Astrocyte (in vitro differentiated cells and primary cell): ENCODE measurements at regions not wholly inside any gene's neighbourhood (a gene's known extent, or its start where the extent isn't known, plus 50 kb on each side); places are given as distances from the start of the nearest gene placed in this dataset.

Source experiments
- CTCF ChIP-seq: IDR thresholded peaks from 2 replicates; pipeline ENCODE4 v1.5.1; 2011; ENCODE audit warnings: low read depth, mild to moderate bottlenecking, inconsistent platforms, low read length, moderate library complexity; ENCODE audit not compliant: insufficient read depth
- EZH2 ChIP-seq: IDR thresholded peaks from 2 replicates; pipeline ENCODE4 v1.6.1; 2012; ENCODE audit warnings: mild to moderate bottlenecking, low read length, inconsistent platforms; ENCODE audit not compliant: insufficient read depth

- TF ChIP-seq CTCF (no peak), EZH2 (no peak)
Measured at GRCh38 chr7:98784216-98784785, 85.5 kb downstream of the TMEM130 start.
